ENCODE measurements at regions not wholly inside any gene's neighbourhood (a gene's known extent, or its start where the extent isn't known, plus 50 kb on each side); places are given as distances from the start of the nearest gene placed in this dataset.
"Not testable (repeated sequence)": the region's sequence is repeated elsewhere in the genome, so short reads cannot be mapped to it uniquely, and the experiment has no call there.

- no peak for DNase-seq
These were observed 255.6 kb upstream of the NECTIN3 start for GRCh38 chr3:110816008-110816407.

GRCh38 chr3:110821586-110821985, 250.0 kb upstream of the NECTIN3 start:
- no peak for DNase-seq

- no peak for DNase-seq
These were observed 248.6 kb upstream of the NECTIN3 start for GRCh38 chr3:110822971-110823370.

- no peak for DNase-seq
These were observed 224.6 kb upstream of the NECTIN3 start for GRCh38 chr3:110846971-110847370.

- DNase-seq, result no peak
These were observed 222.6 kb upstream of the NECTIN3 start for GRCh38 chr3:110849064-110849463.

- no peak for DNase-seq
These were observed 219.9 kb upstream of the NECTIN3 start for GRCh38 chr3:110851736-110852135.

GRCh38 chr3:110855207-110855606, 216.4 kb upstream of the NECTIN3 start:
- no peak for DNase-seq

- DNase-seq, result no peak
These were observed 214.7 kb upstream of the NECTIN3 start for GRCh38 chr3:110856916-110857315.

GRCh38 chr3:110858549-110858948, 213.1 kb upstream of the NECTIN3 start:
- DNase-seq, result no peak

- no peak for DNase-seq
These were observed 212.3 kb upstream of the NECTIN3 start for GRCh38 chr3:110859336-110859735.

- no peak for DNase-seq
These were observed 211.6 kb upstream of the NECTIN3 start for GRCh38 chr3:110859993-110860392.

GRCh38 chr3:110865934-110866333, 205.7 kb upstream of the NECTIN3 start:
- no peak for DNase-seq

GRCh38 chr3:110868106-110868505, 203.5 kb upstream of the NECTIN3 start:
- no peak for DNase-seq

GRCh38 chr3:110869736-110870135, 201.9 kb upstream of the NECTIN3 start:
- DNase-seq, result no peak

GRCh38 chr3:110871869-110872268, 199.7 kb upstream of the NECTIN3 start:
- no peak for DNase-seq

- DNase-seq, result no peak
These were observed 192.9 kb upstream of the NECTIN3 start for GRCh38 chr3:110878692-110879091.

- no peak for DNase-seq
These were observed 190.5 kb upstream of the NECTIN3 start for GRCh38 chr3:110881069-110881468.

- no peak for DNase-seq
These were observed 185.3 kb upstream of the NECTIN3 start for GRCh38 chr3:110886222-110886893.

- DNase-seq, result no peak
These were observed 184.4 kb upstream of the NECTIN3 start for GRCh38 chr3:110887176-110887575.

GRCh38 chr3:110888625-110889375, 182.8 kb upstream of the NECTIN3 start:
- not testable (repeated sequence) for DNase-seq

- DNase-seq, result not testable (repeated sequence)
These were observed 182.3 kb upstream of the NECTIN3 start for GRCh38 chr3:110889376-110889699.

GRCh38 chr3:110894574-110894973, 177.0 kb upstream of the NECTIN3 start:
- no peak for DNase-seq

GRCh38 chr3:110895054-110895453, 176.6 kb upstream of the NECTIN3 start:
- DNase-seq, result no peak

- no peak for DNase-seq
These were observed 174.6 kb upstream of the NECTIN3 start for GRCh38 chr3:110897046-110897445.

Data from skin of body (tissue), 1 donor.